HEK293 (cell line): ENCODE measurements at regions not wholly inside any gene's neighbourhood (a gene's known extent, or its start where the extent isn't known, plus 50 kb on each side); places are given as distances from the start of the nearest gene placed in this dataset.

Experiments
- CTCF ChIA-PET: fragments of 350-600 bp; formaldehyde crosslinking; extraction: SDS; loops from one replicate; lab custom pipeline; 2021; ENCODE audit warnings: antibody characterized with exemption; lab: Yijun Ruan, JAX
- POLR2A ChIA-PET: fragments of 300-600 bp; formaldehyde crosslinking; extraction: SDS; loops from one replicate; lab custom pipeline; 2020; ENCODE audit warnings: antibody characterized with exemption, inconsistent platforms; lab: Yijun Ruan, JAX
- H3K27ac ChIP-seq: fragments of 200-500 bp; sonication (Bioruptor generic); 2 replicates; pipeline ENCODE4 v1.5.1; 2014; ENCODE audit warnings: low read depth, low read length, control low read depth, inconsistent platforms; ENCODE audit errors: extremely low read depth
- H3K36me3 ChIP-seq, 2 experiments: fragments of 200-500 bp in 1 of 2; sonication (Bioruptor generic) in 1 of 2; 1 replicate in 1 of 2; 2 replicates in 1 of 2; pipeline ENCODE4 v1.5.1; 2014 to 2017; ENCODE audit warnings: inconsistent platforms in 2 of 2, low read length in 2 of 2; ENCODE audit not compliant: control insufficient read depth in 2 of 2, insufficient read depth in 1 of 2
- H3K4me1 ChIP-seq: fragments of 200-500 bp; sonication (Bioruptor generic); 2 replicates; pipeline ENCODE4 v1.5.1; 2014; ENCODE audit warnings: mild to moderate bottlenecking, low read length, inconsistent platforms; ENCODE audit not compliant: control insufficient read depth, insufficient read depth
- H3K4me3 ChIP-seq: 2 replicates; pipeline ENCODE4 v1.5.1; 2011; ENCODE audit warnings: low read depth, mild to moderate bottlenecking, control low read depth, low read length, moderate library complexity
- H3K9me3 ChIP-seq: fragments of 200-500 bp; sonication (Bioruptor generic); 2 replicates; pipeline ENCODE4 v1.5.1; 2014; ENCODE audit warnings: low read depth, low read length, inconsistent platforms; ENCODE audit not compliant: control insufficient read depth, insufficient read depth
- BCL11B ChIP-seq: fragments of 450-650 bp; formaldehyde crosslinking; IDR thresholded peaks from 2 replicates; pipeline ENCODE4 v1.5.1; 2016; ENCODE audit warnings: low read depth, missing biosample characterization, missing genetic modification characterization
- HOXA7 ChIP-seq: sonication (generic); formaldehyde crosslinking; IDR thresholded peaks from 2 replicates; pipeline ENCODE4 v1.8.1; 2022; ENCODE audit warnings: missing genetic modification reagents, borderline replicate concordance
- KLF1 ChIP-seq: fragments of 450-650 bp; formaldehyde crosslinking; IDR thresholded peaks from 2 replicates; pipeline ENCODE4 v1.5.1; 2016; ENCODE audit warnings: missing biosample characterization, missing genetic modification characterization
- PRDM1 ChIP-seq: fragments of 450-650 bp; formaldehyde crosslinking; IDR thresholded peaks from 2 replicates; pipeline ENCODE4; 2016; ENCODE audit warnings: missing biosample characterization, missing genetic modification characterization
- TCF7L2 ChIP-seq: IDR thresholded peaks from 2 replicates; pipeline ENCODE4 v1.6.1; 2011; ENCODE audit warnings: low read depth, mild to moderate bottlenecking, inconsistent platforms, low read length, moderate library complexity, borderline replicate concordance
- ZBTB48 ChIP-seq: fragments of 450-650 bp; formaldehyde crosslinking; IDR thresholded peaks from 2 replicates; pipeline ENCODE4 v1.5.1; 2016; ENCODE audit warnings: missing biosample characterization, missing genetic modification characterization
- ZFP3 ChIP-seq: fragments of 450-650 bp; formaldehyde crosslinking; IDR thresholded peaks from 2 replicates; pipeline ENCODE4 v1.5.1; 2016; ENCODE audit warnings: low read depth, missing biosample characterization, missing genetic modification characterization
- ZFP37 ChIP-seq: fragments of 450-650 bp; formaldehyde crosslinking; IDR thresholded peaks from 2 replicates; pipeline ENCODE4 v1.5.1; 2016; ENCODE audit warnings: missing biosample characterization, missing genetic modification characterization
- ZNF221 ChIP-seq: fragments of 450-650 bp; formaldehyde crosslinking; IDR thresholded peaks from 2 replicates; pipeline ENCODE4 v1.5.1; 2017; ENCODE audit warnings: missing biosample characterization, missing genetic modification characterization, borderline replicate concordance
- ZNF324 ChIP-seq: fragments of 450-650 bp; formaldehyde crosslinking; IDR thresholded peaks from 2 replicates; pipeline ENCODE4 v1.5.1; 2016; ENCODE audit warnings: missing biosample characterization, missing genetic modification characterization
- ZNF701 ChIP-seq: fragments of 450-650 bp; formaldehyde crosslinking; IDR thresholded peaks from 2 replicates; pipeline ENCODE4 v1.5.1; 2016; ENCODE audit warnings: missing biosample characterization, missing genetic modification characterization
- ZNF747 ChIP-seq: fragments of 450-650 bp; formaldehyde crosslinking; IDR thresholded peaks from 2 replicates; pipeline ENCODE4 v1.5.1; 2016; ENCODE audit warnings: missing biosample characterization, missing genetic modification characterization
- TF ChIP-seq, protein P1 (sequence below): fragments of 450-650 bp; formaldehyde crosslinking; IDR thresholded peaks from 2 replicates; pipeline ENCODE4 v1.5.1; 2016; ENCODE audit warnings: missing biosample characterization, missing genetic modification characterization
- TF ChIP-seq, protein P2 (sequence below): fragments of 450-650 bp; formaldehyde crosslinking; IDR thresholded peaks from 2 replicates; pipeline ENCODE4; 2016; ENCODE audit warnings: missing biosample characterization, missing genetic modification characterization
- TF ChIP-seq, protein P3 (sequence below): fragments of 450-650 bp; formaldehyde crosslinking; IDR thresholded peaks from 2 replicates; pipeline ENCODE4 v1.5.1; 2017; ENCODE audit warnings: missing biosample characterization, missing genetic modification characterization
- TF ChIP-seq, protein P4 (sequence below): fragments of 450-650 bp; formaldehyde crosslinking; IDR thresholded peaks from 2 replicates; pipeline ENCODE4 v1.5.1; 2016; ENCODE audit warnings: missing biosample characterization, missing genetic modification characterization

DNA sequence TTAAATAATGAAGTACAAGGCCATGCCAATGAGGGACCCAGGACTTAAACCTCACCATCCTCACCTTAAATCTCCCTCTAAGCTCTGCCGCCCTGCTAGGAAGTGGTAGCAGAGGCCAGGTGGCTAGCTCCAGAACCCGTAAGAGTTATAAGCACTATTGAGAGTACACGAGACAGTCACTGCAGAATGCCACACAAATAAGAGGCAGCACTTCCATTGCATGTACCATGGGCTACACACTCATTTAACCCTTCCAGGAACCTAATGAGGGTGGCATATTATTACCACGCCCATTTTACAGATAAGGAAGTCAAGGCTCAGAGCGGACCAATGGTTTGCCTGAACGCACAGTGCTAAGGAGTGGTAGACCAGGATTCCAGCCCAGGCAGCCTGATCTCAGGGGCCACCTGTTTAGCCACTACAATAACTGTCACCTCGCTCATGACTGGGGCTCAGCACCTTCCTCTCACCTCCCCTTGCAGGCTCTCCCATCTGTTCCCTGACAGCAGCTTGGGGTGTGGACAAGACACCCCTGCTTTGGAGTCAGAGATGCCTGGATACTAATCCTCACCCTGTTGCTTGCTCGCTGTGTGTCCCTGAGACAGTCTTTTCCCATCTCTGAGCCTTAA, 54.8 kb upstream of the ID3 start (continued):
- TF ChIP-seq, protein P1, sequence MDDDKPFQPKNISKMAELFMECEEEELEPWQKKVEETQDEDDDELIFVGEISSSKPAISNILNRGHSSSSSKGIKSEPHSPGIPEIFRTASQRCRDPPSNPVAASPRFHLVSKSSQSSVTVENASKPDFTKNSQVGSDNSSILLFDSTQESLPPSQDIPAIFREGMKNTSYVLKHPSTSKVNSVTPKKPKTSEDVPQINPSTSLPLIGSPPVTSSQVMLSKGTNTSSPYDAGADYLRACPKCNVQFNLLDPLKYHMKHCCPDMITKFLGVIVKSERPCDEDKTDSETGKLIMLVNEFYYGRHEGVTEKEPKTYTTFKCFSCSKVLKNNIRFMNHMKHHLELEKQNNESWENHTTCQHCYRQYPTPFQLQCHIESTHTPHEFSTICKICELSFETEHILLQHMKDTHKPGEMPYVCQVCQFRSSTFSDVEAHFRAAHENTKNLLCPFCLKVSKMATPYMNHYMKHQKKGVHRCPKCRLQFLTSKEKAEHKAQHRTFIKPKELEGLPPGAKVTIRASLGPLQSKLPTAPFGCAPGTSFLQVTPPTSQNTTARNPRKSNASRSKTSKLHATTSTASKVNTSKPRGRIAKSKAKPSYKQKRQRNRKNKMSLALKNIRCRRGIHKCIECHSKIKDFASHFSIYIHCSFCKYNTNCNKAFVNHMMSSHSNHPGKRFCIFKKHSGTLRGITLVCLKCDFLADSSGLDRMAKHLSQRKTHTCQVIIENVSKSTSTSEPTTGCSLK (tag by site-specific recombination), result no peak
- TF ChIP-seq PRDM1 (tag by site-specific recombination), result no peak
- TF ChIP-seq, protein P2, sequence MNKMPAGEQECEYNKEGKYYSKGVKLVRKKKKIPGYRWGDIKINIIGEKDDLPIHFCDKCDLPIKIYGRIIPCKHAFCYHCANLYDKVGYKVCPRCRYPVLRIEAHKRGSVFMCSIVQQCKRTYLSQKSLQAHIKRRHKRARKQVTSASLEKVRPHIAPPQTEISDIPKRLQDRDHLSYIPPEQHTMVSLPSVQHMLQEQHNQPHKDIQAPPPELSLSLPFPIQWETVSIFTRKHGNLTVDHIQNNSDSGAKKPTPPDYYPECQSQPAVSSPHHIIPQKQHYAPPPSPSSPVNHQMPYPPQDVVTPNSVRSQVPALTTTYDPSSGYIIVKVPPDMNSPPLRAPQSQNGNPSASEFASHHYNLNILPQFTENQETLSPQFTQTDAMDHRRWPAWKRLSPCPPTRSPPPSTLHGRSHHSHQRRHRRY, result no peak
- TF ChIP-seq, protein P3, sequence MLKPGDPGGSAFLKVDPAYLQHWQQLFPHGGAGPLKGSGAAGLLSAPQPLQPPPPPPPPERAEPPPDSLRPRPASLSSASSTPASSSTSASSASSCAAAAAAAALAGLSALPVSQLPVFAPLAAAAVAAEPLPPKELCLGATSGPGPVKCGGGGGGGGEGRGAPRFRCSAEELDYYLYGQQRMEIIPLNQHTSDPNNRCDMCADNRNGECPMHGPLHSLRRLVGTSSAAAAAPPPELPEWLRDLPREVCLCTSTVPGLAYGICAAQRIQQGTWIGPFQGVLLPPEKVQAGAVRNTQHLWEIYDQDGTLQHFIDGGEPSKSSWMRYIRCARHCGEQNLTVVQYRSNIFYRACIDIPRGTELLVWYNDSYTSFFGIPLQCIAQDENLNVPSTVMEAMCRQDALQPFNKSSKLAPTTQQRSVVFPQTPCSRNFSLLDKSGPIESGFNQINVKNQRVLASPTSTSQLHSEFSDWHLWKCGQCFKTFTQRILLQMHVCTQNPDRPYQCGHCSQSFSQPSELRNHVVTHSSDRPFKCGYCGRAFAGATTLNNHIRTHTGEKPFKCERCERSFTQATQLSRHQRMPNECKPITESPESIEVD (tag by site-specific recombination), result no peak
- TF ChIP-seq ZBTB48, result no peak
- TF ChIP-seq ZFP3 (tag by site-specific recombination), result no peak
- TF ChIP-seq ZFP37 (tag by site-specific recombination), result no peak
- no peak for TF ChIP-seq BCL11B (tag by site-specific recombination)
- TF ChIP-seq ZNF221, result no peak
- no peak for TF ChIP-seq ZNF747

DNA sequence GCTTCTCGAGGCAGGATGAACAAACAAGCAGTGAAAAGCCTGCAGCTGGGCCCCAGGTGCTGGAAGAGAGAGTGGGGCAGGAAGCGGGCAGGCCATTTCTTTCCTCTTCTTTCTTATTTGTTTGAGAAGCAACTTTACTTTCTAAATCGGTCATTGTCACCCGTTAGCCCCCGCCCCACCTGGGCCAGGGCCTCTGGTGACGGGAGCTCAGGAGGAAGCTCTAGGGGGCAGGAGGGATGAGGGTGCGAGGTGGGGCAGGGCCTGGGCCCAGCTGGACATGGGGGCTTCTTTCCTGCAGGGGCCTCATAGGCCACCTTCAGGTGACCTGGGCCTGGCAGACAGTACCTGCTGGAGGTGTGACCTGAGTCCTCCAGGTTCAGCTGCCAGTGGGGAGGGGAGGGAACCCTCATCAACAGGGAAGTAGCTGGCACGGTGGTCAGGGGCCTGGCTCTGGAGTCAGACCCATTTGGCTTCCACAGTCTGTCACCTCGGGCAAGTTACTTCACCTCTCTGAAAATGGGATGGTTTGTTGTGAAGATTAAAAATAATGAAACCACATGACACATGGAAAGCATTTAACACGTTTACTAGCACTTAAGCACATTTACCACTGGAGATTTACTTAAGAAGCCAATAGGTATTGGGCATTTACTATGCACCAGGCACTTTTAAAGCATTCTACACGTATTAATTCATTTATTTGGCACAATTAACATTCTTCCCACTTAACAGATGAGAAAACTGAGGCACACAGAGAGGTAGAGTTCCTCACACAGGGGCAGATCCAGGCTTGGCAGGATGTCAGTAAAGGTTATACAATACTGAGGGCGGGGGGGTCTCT, 54.1 kb upstream of the ID3 start:
- TF ChIP-seq HOXA7 (CRISPR knock-in tag) (no peak), ZNF324 (no peak), ZNF701 (tag by site-specific recombination) (no peak)
- TF ChIP-seq, protein P4, sequence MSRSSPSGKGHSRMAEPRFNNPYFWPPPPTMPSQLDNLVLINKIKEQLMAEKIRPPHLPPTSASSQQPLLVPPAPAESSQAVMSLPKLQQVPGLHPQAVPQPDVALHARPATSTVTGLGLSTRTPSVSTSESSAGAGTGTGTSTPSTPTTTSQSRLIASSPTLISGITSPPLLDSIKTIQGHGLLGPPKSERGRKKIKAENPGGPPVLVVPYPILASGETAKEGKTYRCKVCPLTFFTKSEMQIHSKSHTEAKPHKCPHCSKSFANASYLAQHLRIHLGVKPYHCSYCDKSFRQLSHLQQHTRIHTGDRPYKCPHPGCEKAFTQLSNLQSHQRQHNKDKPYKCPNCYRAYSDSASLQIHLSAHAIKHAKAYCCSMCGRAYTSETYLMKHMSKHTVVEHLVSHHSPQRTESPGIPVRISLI (tag by site-specific recombination), result no peak
- TF ChIP-seq, all 188 proteins: peak for 0
- POLR2A ChIA-PET, result no interaction called here
- Histone ChIP-seq H3K36me3 (no peaks in the 10 kb centered on the region), H3K9me3 (no peaks in the 10 kb centered on the region), H3K27ac (no peak overlapping the region), H3K4me1 (no peaks in the 10 kb centered on the region), H3K4me3 (no peak overlapping the region)
- CTCF ChIA-PET, result interaction anchor here (0.6 to 0.8 kb wide), 3 partner anchors 21 to 480 kb away, joined by 3 to 4 read pairs (median 4); no protein-coding TSS in a partner anchor

DNA sequence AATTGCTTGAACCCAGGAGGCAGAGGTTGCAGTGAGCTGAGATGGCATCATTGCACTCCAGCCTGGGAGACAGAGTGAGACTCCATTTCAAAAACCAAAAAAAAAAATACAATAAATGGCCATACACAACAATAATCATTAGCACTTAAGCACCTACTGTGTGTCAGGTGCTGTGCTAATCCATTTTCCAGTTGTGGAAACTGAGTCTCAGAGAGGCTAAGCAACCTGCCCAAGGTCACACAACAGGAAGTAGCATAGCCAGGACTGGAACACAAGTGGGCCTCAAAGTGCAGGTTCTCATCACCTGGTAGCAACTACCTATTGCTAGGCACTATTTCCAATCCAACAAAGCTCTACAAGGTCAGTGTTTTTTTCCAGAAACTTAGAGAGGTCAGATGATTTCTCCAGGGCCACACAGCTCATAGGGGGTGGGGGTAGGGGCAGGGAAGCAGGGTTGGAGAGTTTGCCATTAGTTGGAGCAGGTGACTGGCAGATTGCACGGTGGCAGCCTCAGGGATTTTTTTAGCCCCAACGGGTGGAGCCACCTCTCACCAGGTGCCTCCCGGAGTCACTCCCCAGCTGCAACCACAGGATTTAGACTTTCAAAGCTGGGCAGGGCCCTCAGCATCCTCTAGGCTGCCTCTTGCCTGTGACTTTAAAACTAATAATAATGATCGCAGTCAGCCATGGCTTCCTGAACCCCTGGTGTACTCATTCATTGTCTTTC, 52.5 kb upstream of the ID3 start:
- no peaks in the 10 kb centered on the region for H3K9me3 ChIP-seq
- no peak for TF ChIP-seq TCF7L2
- TF ChIP-seq KLF1, result peak; percentile 44; the same call in 1 of the 2 replicates
- no peak overlapping the region for H3K4me3 ChIP-seq
- ChIA-PET POLR2A (interaction anchor here (0.5 to 1.1 kb wide), 3 partner anchors 53 to 167 kb away, joined by 3 to 5 read pairs (median 4); partner anchors contain the start of genes ID3 and PITHD1), CTCF (interaction anchor here (0.8 to 1.6 kb wide), 4 partner anchors 14 to 71 kb away, joined by 3 to 7 read pairs (median 4); no protein-coding TSS in a partner anchor)
- H3K27ac ChIP-seq, result no peak overlapping the region
- H3K36me3 ChIP-seq, result no peaks in the 10 kb centered on the region
- no peaks in the 10 kb centered on the region for H3K4me1 ChIP-seq
